ENCODE measurements at regions not wholly inside any gene's neighbourhood (a gene's known extent, or its start where the extent isn't known, plus 50 kb on each side); places are given as distances from the start of the nearest gene placed in this dataset.
A peak's percentile ranks its signal among the peaks of the same experiment; 100 is the strongest.

GRCh38 chr2:215794829-215795546, 218.4 kb downstream of the MREG start:
- peak; percentile 41 to 49 for DNase-seq (ENCODE audit: low read depth in 2 of 2)
- no peak overlapping the region for H3K4me3 ChIP-seq (replicated peaks in 1 of 2; ENCODE audit: low read depth in 2 of 2, low read length in 2 of 2)
- no peak for TF ChIP-seq CTCF (IDR thresholded peaks at IDR 0.05; ENCODE audit: low read depth, low read length)

DNA sequence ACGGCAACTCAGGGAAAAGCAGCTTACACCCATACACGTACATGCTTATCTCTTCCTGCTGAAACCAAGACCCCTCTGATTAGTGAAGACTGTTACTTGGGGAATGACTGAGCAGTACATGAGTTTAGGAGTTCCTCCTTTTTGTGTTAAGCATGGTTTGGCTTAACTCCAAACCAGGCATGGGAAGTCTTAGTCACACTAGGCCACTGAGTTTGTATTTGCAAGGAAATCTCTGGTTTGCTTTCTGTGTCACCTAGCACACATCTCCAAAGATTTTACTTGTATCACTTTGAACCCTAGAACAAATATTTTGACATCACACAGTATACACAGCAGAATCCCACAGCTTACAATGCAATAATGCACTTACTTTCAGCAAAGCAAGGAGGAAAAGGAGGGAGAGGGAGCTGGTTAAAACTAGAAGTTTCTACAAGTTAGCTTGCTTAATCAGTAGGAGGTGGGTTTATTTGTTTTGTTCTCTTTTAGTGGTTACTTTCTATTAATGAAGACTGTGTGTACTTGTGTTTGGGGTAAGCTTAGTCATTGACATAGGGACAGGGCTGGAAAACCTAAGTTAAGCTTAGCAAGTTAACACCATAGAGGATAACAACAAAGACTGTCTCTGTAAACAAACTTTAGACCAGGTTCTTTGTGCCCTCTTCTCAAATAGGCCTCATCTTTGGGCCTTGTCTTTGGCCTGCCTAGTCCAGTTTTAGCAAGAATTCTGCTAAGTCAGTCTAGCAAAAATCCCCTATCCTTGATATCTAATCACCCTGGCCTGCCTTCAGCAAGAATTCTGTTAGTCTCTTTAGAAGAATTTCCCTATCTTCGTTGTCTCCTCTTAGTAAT, 219.4 kb downstream of the MREG start:
- DNase-seq (ENCODE audit: low read depth in 2 of 2) = peak; percentile 93 to 97
- no peak overlapping the region for H3K4me3 ChIP-seq (replicated peaks in 1 of 2; ENCODE audit: low read depth in 2 of 2, low read length in 2 of 2)
- no peak for TF ChIP-seq CTCF (IDR thresholded peaks at IDR 0.05; ENCODE audit: low read depth, low read length)

- TF ChIP-seq CTCF (IDR thresholded peaks at IDR 0.05; ENCODE audit: low read depth, low read length) = no peak
- no peak for DNase-seq (ENCODE audit: low read depth in 2 of 2)
- no peak overlapping the region for H3K4me3 ChIP-seq (replicated peaks in 1 of 2; ENCODE audit: low read depth in 2 of 2, low read length in 2 of 2)
Measured at GRCh38 chr2:215791481-215791937, 221.8 kb downstream of the MREG start.

GRCh38 chr2:215790523-215791421, 222.6 kb downstream of the MREG start:
- H3K4me3 ChIP-seq (replicated peaks in 1 of 2; ENCODE audit: low read depth in 2 of 2, low read length in 2 of 2) = no peak overlapping the region
- no peak for DNase-seq (ENCODE audit: low read depth in 2 of 2)
- TF ChIP-seq CTCF (IDR thresholded peaks at IDR 0.05; ENCODE audit: low read depth, low read length) = no peak

- DNase-seq (ENCODE audit: low read depth in 2 of 2) = no peak
- no peak overlapping the region for H3K4me3 ChIP-seq (replicated peaks in 1 of 2; ENCODE audit: low read depth in 2 of 2, low read length in 2 of 2)
- TF ChIP-seq CTCF (IDR thresholded peaks at IDR 0.05; ENCODE audit: low read depth, low read length) = no peak
Measured at GRCh38 chr2:215787565-215788178, 225.7 kb downstream of the MREG start.

- no peak overlapping the region for H3K4me3 ChIP-seq (replicated peaks in 1 of 2; ENCODE audit: low read depth in 2 of 2, low read length in 2 of 2)
- no peak for DNase-seq (ENCODE audit: low read depth in 2 of 2)
- TF ChIP-seq CTCF (IDR thresholded peaks at IDR 0.05; ENCODE audit: low read depth, low read length) = no peak
Measured at GRCh38 chr2:215787025-215787424, 226.3 kb downstream of the MREG start.
